KMS-11 (cell line): ENCODE measurements at regions not wholly inside any gene's neighbourhood (a gene's known extent, or its start where the extent isn't known, plus 50 kb on each side); places are given as distances from the start of the nearest gene placed in this dataset.

Experiments used
- H2AFZ ChIP-seq: fragments of 200-600 bp; sonication (generic); 2 replicates; pipeline ENCODE4 v1.6.1; 2016; ENCODE audit warnings: antibody characterized with exemption, mixed run types, low read depth
- H3K27ac ChIP-seq: fragments of 200-600 bp; sonication (generic); 2 replicates; pipeline ENCODE4 v1.6.1; 2016; ENCODE audit warnings: mild to moderate bottlenecking, mixed run types
- H3K27me3 ChIP-seq: fragments of 200-600 bp; sonication (generic); 2 replicates; pipeline ENCODE4 v1.6.1; 2017; ENCODE audit warnings: mild to moderate bottlenecking, low read depth, mixed run types, moderate library complexity; ENCODE audit not compliant: insufficient read depth
- H3K36me3 ChIP-seq: fragments of 200-600 bp; sonication (generic); 2 replicates; pipeline ENCODE4 v1.6.1; 2017; ENCODE audit warnings: mild to moderate bottlenecking, mixed run types; ENCODE audit not compliant: insufficient read depth
- H3K4me1 ChIP-seq: fragments of 200-600 bp; sonication (generic); 2 replicates; pipeline ENCODE4 v1.6.1; 2016; ENCODE audit warnings: mild to moderate bottlenecking, low read depth, mixed run types; ENCODE audit not compliant: poor library complexity, severe bottlenecking
- H3K4me2 ChIP-seq: fragments of 200-600 bp; sonication (generic); 2 replicates; pipeline ENCODE4 v1.7.0; 2016; ENCODE audit warnings: mild to moderate bottlenecking, mixed run types
- H3K4me3 ChIP-seq: fragments of 200-600 bp; sonication (generic); IDR thresholded peaks from 2 replicates; pipeline ENCODE4 v1.6.1; 2017; ENCODE audit warnings: low read depth, low read length, mixed read lengths; ENCODE audit not compliant: insufficient read depth
- H3K79me2 ChIP-seq: fragments of 200-600 bp; sonication (generic); 2 replicates; pipeline ENCODE4 v1.6.1; 2016; ENCODE audit warnings: low read depth, mixed run types; ENCODE audit not compliant: insufficient read depth
- H3K9ac ChIP-seq: fragments of 200-600 bp; sonication (generic); 2 replicates; pipeline ENCODE4 v1.6.1; 2016; ENCODE audit warnings: mild to moderate bottlenecking, mixed run types
- H4K20me1 ChIP-seq: fragments of 200-600 bp; sonication (generic); 2 replicates; pipeline ENCODE4 v1.6.1; 2016; ENCODE audit warnings: mild to moderate bottlenecking, mixed run types; ENCODE audit not compliant: insufficient read depth
- CTCF ChIP-seq: fragments of 200-600 bp; sonication (generic); conservative IDR thresholded peaks from 2 replicates; pipeline ENCODE4 v1.6.1; 2017; ENCODE audit warnings: low read depth, mild to moderate bottlenecking, antibody characterized with exemption, low read length, moderate library complexity, mixed read lengths

GRCh38 chr20:56855708-56856107 lies 226.6 kb downstream of the TFAP2C start:
- H3K4me2 ChIP-seq: no peak overlapping the region
- no peak overlapping the region for H3K27ac ChIP-seq
- no peaks in the 10 kb centered on the region for H3K36me3 ChIP-seq
- no peak overlapping the region for H3K4me3 ChIP-seq
- H3K79me2 ChIP-seq: no peaks in the 10 kb centered on the region
- H2AFZ ChIP-seq: no peak overlapping the region
- no peak overlapping the region for H3K9ac ChIP-seq
- H3K4me1 ChIP-seq: no peaks in the 10 kb centered on the region
- no peak for TF ChIP-seq CTCF
- no peaks in the 10 kb centered on the region for H3K27me3 ChIP-seq
- no peaks in the 10 kb centered on the region for H4K20me1 ChIP-seq

- Histone ChIP-seq H4K20me1 (no peaks in the 10 kb centered on the region), H3K9ac (no peak overlapping the region), H3K27ac (no peak overlapping the region), H3K4me2 (no peak overlapping the region), H3K79me2 (no peaks in the 10 kb centered on the region), H3K27me3 (no peaks in the 10 kb centered on the region), H3K36me3 (no peaks in the 10 kb centered on the region), H3K4me3 (no peak overlapping the region), H3K4me1 (no peaks in the 10 kb centered on the region), H2AFZ (no peak overlapping the region)
- no peak for TF ChIP-seq CTCF
These were observed 228.8 kb downstream of the TFAP2C start for GRCh38 chr20:56857950-56858349.

GRCh38 chr20:56859039-56859800 lies 230.1 kb downstream of the TFAP2C start:
- no peak for TF ChIP-seq CTCF
- no peak overlapping the region for H3K27ac ChIP-seq
- H4K20me1 ChIP-seq: no peaks in the 10 kb centered on the region
- no peak overlapping the region for H3K4me3 ChIP-seq
- no peaks in the 10 kb centered on the region for H3K79me2 ChIP-seq
- no peak overlapping the region for H3K4me2 ChIP-seq
- no peak overlapping the region for H3K9ac ChIP-seq
- H2AFZ ChIP-seq: no peak overlapping the region
- H3K27me3 ChIP-seq: no peaks in the 10 kb centered on the region
- no peaks in the 10 kb centered on the region for H3K36me3 ChIP-seq
- H3K4me1 ChIP-seq: no peaks in the 10 kb centered on the region

GRCh38 chr20:56859801-56860261 lies 230.7 kb downstream of the TFAP2C start:
- Histone ChIP-seq H3K27me3 (no peaks in the 10 kb centered on the region), H3K36me3 (no peaks in the 10 kb centered on the region), H3K4me1 (no peaks in the 10 kb centered on the region), H3K79me2 (no peaks in the 10 kb centered on the region), H3K4me2 (no peak overlapping the region), H3K4me3 (no peak overlapping the region), H3K9ac (no peak overlapping the region), H4K20me1 (no peaks in the 10 kb centered on the region), H3K27ac (no peak overlapping the region), H2AFZ (no peak overlapping the region)
- no peak for TF ChIP-seq CTCF
